LNCAP (cell line): ENCODE measurements at regions not wholly inside any gene's neighbourhood (a gene's known extent, or its start where the extent isn't known, plus 50 kb on each side); places are given as distances from the start of the nearest gene placed in this dataset.

Source experiments
- CTCF ChIP-seq: fragments of 450-650 bp; IDR thresholded peaks from 2 replicates; pipeline ENCODE4 v1.5.1; 2017; ENCODE audit warnings: mild to moderate bottlenecking

GRCh38 chr16:79764415-79765110 is 164.0 kb upstream of the MAF start:
- TF ChIP-seq CTCF: no peak

GRCh38 chr16:79762217-79762616 is 161.7 kb upstream of the MAF start:
- no peak for TF ChIP-seq CTCF

- no peak for TF ChIP-seq CTCF
Observed at GRCh38 chr16:79758615-79759346, 158.2 kb upstream of the MAF start.

GRCh38 chr16:79757968-79758367 is 157.4 kb upstream of the MAF start:
- TF ChIP-seq CTCF: no peak

GRCh38 chr16:79757163-79757562 is 156.6 kb upstream of the MAF start:
- no peak for TF ChIP-seq CTCF

- TF ChIP-seq CTCF: no peak
Observed at GRCh38 chr16:79756571-79756970, 156.0 kb upstream of the MAF start.

GRCh38 chr16:79754501-79754900 is 154.0 kb upstream of the MAF start:
- TF ChIP-seq CTCF: no peak
